NCI-H1105 treated with DMSO at 0.1 percent for 48 hours (cell line): ENCODE measurements at regions not wholly inside any gene's neighbourhood (a gene's known extent, or its start where the extent isn't known, plus 50 kb on each side); places are given as distances from the start of the nearest gene placed in this dataset.
"Not testable (repeated sequence)": the region's sequence is repeated elsewhere in the genome, so short reads cannot be mapped to it uniquely, and the experiment has no call there.

Source experiments
- DNase-seq: peaks from one replicate; lab custom pipeline; 2025; lab: John Stamatoyannopoulos, UW

DNA sequence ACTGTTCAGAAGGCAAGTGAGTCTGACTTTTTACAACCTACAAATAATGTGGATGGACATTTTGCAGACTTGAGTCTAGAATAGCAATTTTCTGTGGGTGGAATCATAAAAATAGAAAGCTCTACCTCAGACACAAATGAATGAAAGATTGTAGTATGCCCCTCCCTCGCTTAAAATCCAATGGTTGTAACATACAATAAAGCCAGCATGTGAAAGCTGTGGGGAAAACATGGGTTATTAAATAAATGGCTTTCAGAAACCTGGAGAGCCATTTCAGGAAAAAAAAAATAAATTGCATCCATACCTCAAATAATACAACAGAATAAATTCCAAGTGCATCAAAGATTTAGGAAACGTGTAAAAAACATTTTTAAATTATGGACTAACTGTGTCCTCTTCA is 123.1 kb upstream of the MON1B start:
- DNase-seq, result no peak

DNA sequence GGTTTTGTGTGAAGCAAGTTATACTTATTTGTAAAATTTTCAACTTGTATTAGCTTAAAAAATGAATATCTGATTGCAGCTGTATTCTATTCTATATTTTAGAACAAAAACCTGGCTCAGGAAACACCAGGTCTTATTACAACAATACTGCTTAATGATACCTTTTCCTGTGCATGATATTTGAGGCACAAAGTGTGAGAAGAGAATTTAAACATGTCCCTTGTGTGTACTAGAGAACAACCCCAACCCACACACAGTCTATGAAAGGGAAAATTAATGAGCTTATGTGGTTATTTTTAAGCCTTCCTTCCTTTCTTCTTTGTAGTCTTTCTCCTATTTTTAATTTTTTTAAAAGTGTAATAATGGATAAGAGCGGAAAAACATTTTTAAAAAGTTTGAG is 122.6 kb upstream of the MON1B start:
- DNase-seq, result no peak

DNA sequence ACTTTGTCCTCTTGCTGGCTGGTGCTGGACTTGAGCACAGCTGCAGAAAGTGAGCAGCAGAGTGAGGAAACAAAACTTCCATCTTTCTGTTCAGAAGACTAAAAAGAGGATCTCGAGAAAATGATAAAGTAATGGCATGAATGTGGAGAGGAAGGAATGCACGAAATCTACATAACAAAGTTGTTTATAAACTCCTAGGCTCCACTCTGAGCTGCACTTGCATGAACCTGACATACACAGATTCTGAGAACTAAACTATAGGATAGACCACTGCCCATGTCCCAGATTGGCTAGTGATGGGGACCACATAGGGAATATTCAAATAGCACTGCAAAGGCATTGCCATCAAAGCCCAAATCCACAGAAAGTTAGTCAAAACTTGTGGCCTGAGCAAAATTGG is 121.1 kb upstream of the MON1B start:
- DNase-seq, result no peak

- DNase-seq, result no peak
Measured at GRCh38 chr16:77070683-77071082, 120.3 kb upstream of the MON1B start.

GRCh38 chr16:77076839-77077238 is 114.2 kb upstream of the MON1B start:
- DNase-seq, result no peak

- DNase-seq, result no peak
Measured at GRCh38 chr16:77077256-77077922, 113.6 kb upstream of the MON1B start.

GRCh38 chr16:77085981-77086380 is 105.0 kb upstream of the MON1B start:
- DNase-seq, result no peak

- DNase-seq, result no peak
Measured at GRCh38 chr16:77090062-77090461, 100.9 kb upstream of the MON1B start.

- no peak for DNase-seq
Measured at GRCh38 chr16:77093309-77093708, 97.7 kb upstream of the MON1B start.

DNA sequence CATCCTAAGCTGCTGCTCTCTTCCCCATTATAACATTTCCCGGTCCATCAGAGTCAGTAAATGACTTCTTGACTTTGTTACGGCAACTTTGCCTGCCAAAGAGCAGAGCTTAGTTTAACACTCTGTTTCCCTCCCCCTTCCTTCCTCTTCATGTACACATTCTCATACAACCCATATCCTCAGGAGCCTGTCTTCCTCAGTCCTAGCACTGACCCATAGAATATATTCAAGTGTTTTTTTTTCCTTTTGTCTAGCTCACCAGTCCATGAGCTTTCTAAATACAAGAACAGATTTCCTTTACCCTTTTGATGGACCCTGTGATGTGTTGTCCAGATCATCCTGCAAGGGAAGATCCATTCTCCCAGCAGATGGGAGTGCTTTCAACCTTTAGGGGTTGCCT is 97.0 kb upstream of the MON1B start:
- no peak for DNase-seq

DNA sequence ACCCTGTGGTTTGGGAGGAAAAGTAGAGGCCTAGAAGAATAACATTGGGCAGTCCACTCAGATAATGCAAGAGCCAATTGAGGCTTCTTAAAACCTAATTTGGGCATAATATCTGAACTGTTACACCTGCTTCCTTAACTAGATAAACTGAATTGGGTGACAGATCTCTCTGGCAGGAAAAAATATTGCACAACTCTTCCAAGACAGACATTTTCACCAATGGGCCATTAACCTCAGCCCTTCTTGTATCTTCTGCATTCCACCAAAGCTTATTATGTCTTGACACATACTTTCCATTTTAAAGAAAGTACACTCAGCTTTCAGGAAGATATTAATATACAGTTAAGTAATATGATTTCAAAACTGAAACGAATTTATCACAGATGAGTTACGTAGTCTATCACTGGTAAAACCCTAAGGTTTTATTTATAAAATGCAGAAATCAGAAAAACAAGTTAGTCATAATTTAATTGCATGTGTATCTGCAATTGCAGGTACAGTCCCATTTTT is 79.9 kb upstream of the MON1B start:
- no peak for DNase-seq

- no peak for DNase-seq
Measured at GRCh38 chr16:77112746-77113145, 78.2 kb upstream of the MON1B start.

DNA sequence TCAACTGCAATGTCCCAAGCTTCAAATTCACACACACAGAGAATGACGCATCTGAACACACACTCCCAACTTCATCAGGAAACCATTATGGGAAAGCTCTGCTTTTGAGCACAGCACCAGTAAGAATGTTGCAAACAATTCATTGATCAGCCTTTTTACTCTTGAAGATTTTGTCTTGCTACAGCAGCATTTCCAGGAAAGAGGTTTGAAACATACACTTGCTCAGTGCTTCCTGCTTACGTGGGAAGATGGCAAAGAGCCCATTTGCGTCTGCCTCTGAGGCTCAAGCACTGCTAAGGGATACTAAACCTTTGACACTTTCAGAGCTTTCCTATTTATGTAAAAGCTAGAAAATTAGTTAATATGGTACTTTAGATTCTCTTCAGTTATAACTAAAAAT is 77.2 kb upstream of the MON1B start:
- no peak for DNase-seq

DNA sequence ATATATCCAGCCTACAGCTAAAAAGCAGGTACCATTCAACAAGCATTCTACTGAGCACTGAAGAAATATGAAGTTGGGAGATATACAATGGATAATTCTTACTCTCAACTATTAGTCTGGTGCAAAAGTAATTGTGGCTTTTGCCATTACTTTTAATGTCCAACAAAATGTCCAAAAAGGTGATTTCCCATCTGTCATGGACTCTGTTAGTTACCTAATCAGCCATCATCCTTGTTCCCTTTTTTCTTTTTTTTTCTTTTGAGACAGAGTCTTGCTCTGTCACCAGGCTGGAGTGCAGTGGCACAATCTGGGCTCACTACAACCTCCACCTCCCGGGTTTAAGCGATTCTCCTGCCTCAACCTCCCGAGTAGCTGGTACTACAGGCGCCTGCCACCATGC is 76.6 kb upstream of the MON1B start:
- not testable (repeated sequence) for DNase-seq

DNA sequence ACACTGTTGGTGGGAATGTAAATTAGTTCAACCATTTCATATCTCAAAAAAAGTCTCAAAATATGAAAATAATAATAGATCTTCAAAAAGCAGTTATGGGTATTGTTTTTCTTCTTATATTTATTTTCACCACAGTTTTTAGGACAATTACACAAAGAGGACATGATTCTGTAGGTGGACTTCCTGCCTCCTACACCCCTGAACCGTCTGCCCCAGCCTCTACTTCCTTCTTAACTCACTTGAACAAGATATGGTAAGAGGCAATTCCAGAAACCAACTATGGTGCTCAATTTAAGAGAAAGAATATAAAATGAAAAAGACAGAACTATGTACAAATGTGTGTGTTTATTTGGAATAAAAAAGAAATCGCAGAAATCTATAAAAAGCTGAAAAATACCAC is 74.1 kb upstream of the MON1B start:
- no peak for DNase-seq

- no peak for DNase-seq
Measured at GRCh38 chr16:77117707-77118106, 73.3 kb upstream of the MON1B start.

- DNase-seq, result no peak
Measured at GRCh38 chr16:77131398-77131797, 59.6 kb upstream of the MON1B start.

DNA sequence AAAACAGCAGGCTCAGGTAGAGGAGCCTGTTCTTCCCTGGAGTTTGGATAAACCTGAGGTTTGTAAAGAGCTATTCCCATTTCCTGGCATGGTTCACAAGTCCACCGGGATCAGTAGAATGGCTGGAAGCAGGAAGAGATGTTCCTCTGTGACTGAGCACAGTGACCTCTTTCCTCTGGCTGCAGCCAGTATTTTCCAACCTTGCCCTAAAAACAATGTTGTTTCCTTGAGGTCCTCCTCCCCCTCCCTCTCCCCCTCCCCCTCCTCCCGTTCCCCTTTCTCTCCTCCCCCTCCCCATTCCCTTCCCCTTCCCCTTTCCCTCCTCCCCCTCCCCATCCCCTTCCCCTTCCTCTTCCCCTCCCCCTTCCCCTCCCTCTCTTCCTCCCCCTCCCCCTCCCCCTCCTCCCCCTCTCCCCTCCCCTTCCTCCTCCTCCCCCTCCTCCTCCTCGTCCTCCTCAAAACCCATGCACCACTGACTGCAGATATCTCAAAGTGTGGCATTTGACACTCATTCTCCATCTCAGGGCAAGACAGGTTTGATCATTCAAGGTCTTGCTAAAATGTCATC is 58.9 kb upstream of the MON1B start:
- no peak for DNase-seq

GRCh38 chr16:77133706-77134105 is 57.3 kb upstream of the MON1B start:
- DNase-seq, result no peak

GRCh38 chr16:77137045-77137444 is 53.9 kb upstream of the MON1B start:
- DNase-seq, result no peak
